ENCODE measurements at regions not wholly inside any gene's neighbourhood (a gene's known extent, or its start where the extent isn't known, plus 50 kb on each side); places are given as distances from the start of the nearest gene placed in this dataset.

GRCh38 chr15:34647569-34648293 is 64.3 kb upstream of the GOLGA8B start (continued):
- TF ChIP-seq, protein P1, sequence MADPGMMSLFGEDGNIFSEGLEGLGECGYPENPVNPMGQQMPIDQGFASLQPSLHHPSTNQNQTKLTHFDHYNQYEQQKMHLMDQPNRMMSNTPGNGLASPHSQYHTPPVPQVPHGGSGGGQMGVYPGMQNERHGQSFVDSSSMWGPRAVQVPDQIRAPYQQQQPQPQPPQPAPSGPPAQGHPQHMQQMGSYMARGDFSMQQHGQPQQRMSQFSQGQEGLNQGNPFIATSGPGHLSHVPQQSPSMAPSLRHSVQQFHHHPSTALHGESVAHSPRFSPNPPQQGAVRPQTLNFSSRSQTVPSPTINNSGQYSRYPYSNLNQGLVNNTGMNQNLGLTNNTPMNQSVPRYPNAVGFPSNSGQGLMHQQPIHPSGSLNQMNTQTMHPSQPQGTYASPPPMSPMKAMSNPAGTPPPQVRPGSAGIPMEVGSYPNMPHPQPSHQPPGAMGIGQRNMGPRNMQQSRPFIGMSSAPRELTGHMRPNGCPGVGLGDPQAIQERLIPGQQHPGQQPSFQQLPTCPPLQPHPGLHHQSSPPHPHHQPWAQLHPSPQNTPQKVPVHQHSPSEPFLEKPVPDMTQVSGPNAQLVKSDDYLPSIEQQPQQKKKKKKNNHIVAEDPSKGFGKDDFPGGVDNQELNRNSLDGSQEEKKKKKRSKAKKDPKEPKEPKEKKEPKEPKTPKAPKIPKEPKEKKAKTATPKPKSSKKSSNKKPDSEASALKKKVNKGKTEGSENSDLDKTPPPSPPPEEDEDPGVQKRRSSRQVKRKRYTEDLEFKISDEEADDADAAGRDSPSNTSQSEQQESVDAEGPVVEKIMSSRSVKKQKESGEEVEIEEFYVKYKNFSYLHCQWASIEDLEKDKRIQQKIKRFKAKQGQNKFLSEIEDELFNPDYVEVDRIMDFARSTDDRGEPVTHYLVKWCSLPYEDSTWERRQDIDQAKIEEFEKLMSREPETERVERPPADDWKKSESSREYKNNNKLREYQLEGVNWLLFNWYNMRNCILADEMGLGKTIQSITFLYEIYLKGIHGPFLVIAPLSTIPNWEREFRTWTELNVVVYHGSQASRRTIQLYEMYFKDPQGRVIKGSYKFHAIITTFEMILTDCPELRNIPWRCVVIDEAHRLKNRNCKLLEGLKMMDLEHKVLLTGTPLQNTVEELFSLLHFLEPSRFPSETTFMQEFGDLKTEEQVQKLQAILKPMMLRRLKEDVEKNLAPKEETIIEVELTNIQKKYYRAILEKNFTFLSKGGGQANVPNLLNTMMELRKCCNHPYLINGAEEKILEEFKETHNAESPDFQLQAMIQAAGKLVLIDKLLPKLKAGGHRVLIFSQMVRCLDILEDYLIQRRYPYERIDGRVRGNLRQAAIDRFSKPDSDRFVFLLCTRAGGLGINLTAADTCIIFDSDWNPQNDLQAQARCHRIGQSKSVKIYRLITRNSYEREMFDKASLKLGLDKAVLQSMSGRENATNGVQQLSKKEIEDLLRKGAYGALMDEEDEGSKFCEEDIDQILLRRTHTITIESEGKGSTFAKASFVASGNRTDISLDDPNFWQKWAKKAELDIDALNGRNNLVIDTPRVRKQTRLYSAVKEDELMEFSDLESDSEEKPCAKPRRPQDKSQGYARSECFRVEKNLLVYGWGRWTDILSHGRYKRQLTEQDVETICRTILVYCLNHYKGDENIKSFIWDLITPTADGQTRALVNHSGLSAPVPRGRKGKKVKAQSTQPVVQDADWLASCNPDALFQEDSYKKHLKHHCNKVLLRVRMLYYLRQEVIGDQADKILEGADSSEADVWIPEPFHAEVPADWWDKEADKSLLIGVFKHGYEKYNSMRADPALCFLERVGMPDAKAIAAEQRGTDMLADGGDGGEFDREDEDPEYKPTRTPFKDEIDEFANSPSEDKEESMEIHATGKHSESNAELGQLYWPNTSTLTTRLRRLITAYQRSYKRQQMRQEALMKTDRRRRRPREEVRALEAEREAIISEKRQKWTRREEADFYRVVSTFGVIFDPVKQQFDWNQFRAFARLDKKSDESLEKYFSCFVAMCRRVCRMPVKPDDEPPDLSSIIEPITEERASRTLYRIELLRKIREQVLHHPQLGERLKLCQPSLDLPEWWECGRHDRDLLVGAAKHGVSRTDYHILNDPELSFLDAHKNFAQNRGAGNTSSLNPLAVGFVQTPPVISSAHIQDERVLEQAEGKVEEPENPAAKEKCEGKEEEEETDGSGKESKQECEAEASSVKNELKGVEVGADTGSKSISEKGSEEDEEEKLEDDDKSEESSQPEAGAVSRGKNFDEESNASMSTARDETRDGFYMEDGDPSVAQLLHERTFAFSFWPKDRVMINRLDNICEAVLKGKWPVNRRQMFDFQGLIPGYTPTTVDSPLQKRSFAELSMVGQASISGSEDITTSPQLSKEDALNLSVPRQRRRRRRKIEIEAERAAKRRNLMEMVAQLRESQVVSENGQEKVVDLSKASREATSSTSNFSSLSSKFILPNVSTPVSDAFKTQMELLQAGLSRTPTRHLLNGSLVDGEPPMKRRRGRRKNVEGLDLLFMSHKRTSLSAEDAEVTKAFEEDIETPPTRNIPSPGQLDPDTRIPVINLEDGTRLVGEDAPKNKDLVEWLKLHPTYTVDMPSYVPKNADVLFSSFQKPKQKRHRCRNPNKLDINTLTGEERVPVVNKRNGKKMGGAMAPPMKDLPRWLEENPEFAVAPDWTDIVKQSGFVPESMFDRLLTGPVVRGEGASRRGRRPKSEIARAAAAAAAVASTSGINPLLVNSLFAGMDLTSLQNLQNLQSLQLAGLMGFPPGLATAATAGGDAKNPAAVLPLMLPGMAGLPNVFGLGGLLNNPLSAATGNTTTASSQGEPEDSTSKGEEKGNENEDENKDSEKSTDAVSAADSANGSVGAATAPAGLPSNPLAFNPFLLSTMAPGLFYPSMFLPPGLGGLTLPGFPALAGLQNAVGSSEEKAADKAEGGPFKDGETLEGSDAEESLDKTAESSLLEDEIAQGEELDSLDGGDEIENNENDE (IDR thresholded peaks at IDR 0.05; ENCODE audit: low read depth, low read length) = no peak
- TF ChIP-seq PATZ1 (CRISPR knock-in tag; IDR thresholded peaks at IDR 0.05; ENCODE audit: borderline replicate concordance) = no peak
- peak; percentile 60; the same call in 1 of the 2 replicates for TF ChIP-seq ETV5 (CRISPR knock-in tag; IDR thresholded peaks at IDR 0.05; ENCODE audit: low read depth)
- 0 out of 2 replicates have a peak, but pooled peaks have one; percentile 59 for TF ChIP-seq HDAC2 (IDR thresholded peaks at IDR 0.05)
- no peak; the same call in 1 of the 2 replicates for TF ChIP-seq BACH1 (tag; IDR thresholded peaks at IDR 0.05)
- no peak for TF ChIP-seq ZNF197 (CRISPR knock-in tag; IDR thresholded peaks at IDR 0.05; ENCODE audit: low read depth)
- TF ChIP-seq NFXL1 (CRISPR knock-in tag; IDR thresholded peaks at IDR 0.05) = no peak
- 0 out of 2 replicates have a peak, but pooled peaks have one; percentile 36 for TF ChIP-seq RB1 (IDR thresholded peaks at IDR 0.05; ENCODE audit: low read depth)
- TF ChIP-seq MAX (CRISPR knock-in tag; IDR thresholded peaks at IDR 0.05) = no peak
- no peak for TF ChIP-seq TAF9B (IDR thresholded peaks at IDR 0.05; ENCODE audit: partially characterized antibody)
- peak; percentile 38; the same call in 1 of the 2 replicates for TF ChIP-seq SUPT5H (IDR thresholded peaks at IDR 0.05)
- no peak for TF ChIP-seq RNF2 (IDR thresholded peaks at IDR 0.05)
- TF ChIP-seq FOXA1 (IDR thresholded peaks at IDR 0.05; ENCODE audit: borderline replicate concordance) = no peak
- TF ChIP-seq FOXK2 (conservative IDR thresholded peaks at IDR 0.05 in 1 of 2, IDR thresholded peaks at IDR 0.05 in 1 of 2; ENCODE audit: low read depth in 2 of 2) = no peak
- no peak for TF ChIP-seq ZKSCAN8 (CRISPR knock-in tag; IDR thresholded peaks at IDR 0.05)
- no peak for TF ChIP-seq ZNF23 (CRISPR knock-in tag; IDR thresholded peaks at IDR 0.05)
